ENCODE measurements at regions not wholly inside any gene's neighbourhood (a gene's known extent, or its start where the extent isn't known, plus 50 kb on each side); places are given as distances from the start of the nearest gene placed in this dataset.
"Not testable (repeated sequence)": the region's sequence is repeated elsewhere in the genome, so short reads cannot be mapped to it uniquely, and the experiment has no call there.

DNA sequence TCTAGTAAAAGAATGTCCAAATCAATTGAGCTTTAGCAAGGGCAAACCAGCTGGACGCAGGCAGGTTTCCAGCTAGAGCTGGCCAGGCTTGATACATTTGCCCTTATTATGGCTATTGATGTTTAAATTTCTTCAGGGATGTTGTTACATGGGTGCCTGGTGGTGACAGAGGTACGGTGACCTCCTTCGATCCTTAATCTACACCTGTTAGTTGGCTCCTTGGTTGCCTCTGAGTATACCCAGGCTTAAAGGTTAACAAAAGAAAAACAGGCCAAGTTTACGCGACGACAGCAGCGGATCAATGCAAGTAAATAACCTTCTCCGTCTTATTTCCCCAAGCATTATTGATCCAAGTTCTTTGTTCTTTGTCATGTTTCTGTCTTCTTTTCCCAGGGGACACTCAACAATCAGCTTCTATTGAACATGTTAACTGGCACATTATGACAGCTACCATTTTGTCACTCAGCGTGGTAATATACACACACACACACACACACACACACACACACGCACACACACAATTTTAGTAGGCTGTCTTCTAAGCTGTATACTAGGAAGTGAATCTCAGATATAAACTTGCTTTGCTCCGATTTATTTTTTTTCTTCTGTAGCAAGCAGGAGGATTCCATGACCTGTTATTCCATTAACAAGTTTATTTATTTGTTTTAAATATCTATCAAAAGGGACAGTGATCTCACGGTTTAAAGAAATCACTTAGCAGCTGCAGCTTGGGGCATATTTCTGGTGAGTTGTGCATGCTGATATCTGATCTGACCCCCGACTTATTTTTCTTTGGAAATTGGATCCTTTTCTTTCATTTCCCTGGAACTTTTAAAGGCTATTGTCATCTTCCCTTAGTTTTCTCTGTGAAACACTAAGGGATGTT is 844.7 kb downstream of the MCTP2 start:
- no peak for DNase-seq (ENCODE audit: low read depth)

DNA sequence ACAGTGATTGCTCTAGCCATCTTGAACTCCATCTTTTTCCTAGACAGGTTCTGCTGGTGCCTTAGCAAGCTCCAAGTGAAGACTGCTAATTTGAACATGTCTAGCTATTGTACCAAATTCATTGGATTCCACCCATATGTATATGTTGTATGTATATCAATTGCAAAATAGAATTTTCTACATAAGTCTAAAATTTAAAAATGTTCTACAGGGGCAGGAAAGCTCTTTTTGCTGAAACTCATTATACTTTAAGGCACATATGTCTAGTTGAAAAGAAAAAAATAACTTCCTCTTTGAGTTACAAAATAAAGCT is 845.3 kb downstream of the MCTP2 start:
- DNase-seq (ENCODE audit: low read depth), result no peak

DNA sequence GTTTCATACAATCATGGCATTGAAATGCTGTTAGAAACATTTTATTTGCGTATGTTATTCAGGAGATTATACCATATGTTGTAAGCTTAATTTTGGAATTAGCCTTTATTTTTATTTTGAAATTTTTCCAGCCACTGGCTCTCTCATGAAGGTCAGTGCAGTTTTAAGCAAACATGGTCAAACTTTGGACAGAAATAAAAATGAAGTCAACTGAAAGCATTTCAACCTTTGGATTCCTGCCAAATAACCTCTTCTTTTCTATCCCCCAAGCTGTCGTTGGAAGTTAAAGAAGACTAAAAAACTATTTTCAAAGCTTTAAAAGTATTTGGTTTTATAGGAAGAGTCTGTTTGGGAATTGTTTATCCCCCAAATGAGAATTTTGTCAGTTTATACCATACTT is 846.6 kb downstream of the MCTP2 start:
- DNase-seq (ENCODE audit: low read depth), result no peak

DNA sequence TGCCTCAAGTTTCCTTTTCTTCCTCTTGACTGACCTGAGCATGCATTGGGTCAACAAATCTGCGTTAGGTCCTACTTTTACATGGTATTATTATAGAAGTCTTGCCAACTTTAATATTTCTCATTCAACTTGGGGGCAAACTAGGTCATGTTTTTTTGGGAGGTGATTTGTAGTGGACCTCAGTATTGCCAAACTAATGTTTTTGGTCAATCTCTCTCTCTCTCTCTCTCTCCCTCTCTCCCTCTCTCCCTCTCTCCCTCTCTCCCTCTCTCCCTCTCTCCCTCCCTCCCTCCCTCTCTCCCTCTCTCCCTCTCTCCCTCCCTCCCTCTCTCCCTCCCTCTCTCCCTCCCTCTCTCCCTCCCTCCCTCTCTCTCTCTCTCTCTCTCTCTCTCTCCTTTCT is 848.9 kb downstream of the MCTP2 start:
- DNase-seq (ENCODE audit: low read depth), result not testable (repeated sequence)

DNA sequence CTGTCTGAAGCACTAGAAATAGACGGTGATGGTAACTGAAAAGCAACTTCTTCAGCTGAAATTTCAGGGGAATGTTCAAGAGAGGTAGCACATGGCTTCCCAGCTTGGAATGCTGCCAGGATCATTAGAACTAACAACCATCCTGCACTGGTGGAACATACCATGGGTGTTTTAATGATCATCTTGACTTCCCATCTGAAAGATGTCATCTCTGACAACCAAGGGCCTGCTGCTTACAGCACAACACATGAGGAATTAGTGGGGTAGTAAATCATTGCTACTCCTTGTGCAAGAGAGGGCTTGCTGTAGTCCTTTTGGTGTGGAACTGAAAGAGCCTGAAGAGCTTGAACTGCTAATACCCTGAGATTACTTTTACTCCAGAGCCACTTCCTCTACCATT is 853.7 kb downstream of the MCTP2 start:
- no peak for DNase-seq (ENCODE audit: low read depth)

DNA sequence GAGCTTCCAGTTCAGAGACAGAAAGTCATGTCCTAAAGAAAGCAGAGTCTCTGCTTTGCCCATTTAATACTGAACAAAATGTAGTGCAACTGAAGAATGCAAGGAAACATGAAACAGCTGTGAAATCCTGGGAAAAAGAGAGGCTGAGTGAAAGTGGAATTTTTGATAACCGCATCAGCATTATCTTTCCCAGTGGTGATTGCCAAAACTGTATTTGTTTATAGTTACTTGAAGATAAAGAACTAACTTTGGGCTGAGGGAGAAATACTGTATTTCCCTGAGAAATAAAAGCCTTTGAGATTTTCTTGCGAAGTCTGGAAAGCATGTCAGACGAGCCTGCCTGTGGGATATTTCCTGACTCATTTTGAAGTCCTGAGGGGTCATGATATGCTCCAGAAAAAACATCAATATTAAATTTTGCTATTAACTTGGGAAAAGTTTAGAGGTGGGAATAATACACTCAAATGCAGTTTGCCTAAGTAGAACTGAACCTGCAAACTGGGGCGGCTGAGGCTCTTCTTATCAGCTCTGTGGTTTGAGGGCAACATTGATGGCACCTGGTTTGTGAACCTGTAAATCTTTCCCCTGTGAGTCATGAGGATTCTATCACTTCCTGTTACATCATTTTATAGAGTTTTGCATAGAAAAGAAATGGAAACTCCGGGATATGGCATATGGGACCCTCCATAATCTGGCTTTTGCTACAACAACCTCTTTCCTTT is 855.3 kb downstream of the MCTP2 start:
- DNase-seq (ENCODE audit: low read depth), result no peak

DNA sequence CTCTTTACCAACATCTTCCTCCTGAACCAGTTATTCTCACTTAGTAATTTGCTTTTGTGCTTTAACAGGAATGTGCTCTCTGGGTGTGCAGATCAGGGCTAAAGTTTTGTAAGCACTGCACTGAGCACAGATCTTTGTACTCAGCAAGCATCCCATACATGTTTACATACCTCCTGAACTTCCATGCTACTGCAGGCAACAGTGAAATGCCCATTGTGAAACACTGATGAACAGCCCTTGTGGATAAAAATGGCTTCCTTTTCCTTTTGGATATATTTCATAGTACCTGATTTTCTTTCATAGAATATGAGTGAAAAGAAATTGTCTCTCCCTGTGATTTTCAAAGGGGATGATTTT is 855.9 kb downstream of the MCTP2 start:
- DNase-seq (ENCODE audit: low read depth), result no peak

DNA sequence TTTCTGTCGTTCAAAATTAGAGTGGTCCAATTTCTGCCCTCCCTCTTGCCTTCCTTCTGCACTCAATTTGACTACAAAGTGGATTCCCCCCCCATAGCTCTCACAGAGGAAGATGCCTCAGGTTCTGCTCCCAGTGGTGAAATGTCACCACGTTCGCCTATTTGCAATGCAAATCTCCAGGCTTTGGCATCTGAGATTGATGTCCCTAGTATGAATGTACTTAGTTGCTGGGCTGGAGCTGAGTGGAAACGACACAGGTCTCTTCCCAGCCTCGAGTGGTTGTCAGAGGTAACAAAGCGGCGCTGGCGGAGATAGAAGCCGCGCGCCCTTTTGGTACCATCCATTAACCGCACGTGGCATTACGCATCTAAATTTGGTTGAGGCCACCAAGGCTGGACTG is 860.1 kb downstream of the MCTP2 start:
- no peak for DNase-seq (ENCODE audit: low read depth)

DNA sequence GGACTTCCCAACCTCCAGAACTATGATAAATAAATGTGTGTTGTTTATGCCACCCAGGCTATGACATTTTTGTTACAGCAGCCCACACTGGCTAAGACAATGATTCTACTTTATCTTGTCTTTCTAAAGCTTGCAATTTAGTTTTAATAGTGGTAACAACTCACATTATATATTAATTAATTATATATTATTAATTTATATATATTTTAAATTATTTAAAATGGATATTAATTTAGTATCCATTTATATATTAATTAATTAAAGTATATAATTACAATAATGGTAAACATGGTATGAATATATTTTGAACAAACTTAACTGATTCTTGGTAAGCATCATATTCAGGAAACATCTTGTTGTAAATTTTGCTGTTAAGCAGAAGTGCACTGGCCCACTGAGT is 863.9 kb downstream of the MCTP2 start:
- DNase-seq (ENCODE audit: low read depth), result no peak

DNA sequence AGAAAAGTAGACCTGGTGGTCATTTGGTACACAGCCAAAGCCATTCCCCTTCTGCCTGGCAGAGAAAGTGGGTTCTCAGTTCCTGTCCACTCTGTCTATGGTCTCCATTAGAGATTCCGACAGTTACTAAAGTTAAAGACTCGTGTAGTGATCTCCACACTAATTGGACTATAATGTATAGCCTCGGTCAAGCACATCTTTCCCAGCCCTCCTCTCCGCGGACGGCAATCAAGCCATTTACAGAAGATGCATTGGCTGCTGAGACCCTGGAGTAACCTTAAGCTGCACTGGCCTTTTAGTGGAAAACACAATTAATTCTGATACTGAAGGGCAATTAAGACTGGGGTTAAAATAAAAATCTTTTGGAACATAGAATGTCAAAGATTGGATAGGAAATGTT is 865.3 kb downstream of the MCTP2 start:
- DNase-seq (ENCODE audit: low read depth), result no peak

DNA sequence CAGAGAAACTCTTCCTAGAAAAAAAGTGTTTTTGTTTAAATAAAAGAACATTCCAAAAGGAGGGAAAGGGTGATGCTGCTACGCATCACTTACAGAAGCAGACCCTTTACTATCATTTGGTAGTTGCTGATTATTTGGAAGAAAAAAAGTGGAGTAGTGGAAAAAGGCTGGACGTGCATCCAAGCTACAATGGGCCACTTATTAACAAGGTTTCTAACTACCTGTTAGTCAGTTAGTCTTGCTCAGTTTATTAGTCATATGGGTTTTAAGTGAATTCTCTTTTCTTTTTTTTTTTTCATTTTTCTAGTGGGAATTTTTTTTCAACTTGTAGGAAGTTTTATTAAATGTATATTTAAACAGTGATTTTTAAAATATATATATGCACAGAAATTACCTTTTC is 866.0 kb downstream of the MCTP2 start:
- no peak for DNase-seq (ENCODE audit: low read depth)

DNA sequence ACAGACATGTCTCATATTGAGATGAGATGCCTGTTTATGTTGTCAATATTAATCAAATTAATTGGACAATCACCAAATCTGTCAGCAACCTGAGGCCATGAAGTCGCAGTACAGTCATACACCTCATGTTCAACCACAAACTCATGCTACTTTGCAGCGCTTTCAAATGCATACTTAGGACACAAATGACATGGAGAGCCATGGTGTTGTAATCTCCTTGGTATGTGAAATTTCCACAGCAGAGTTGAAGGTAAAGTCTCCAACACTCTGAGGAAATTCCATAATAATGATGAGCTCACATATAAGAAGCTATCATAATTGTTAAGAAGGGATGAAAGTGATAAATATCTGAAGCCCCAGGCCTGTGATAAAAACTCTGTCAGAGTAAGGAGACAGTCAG is 873.9 kb downstream of the MCTP2 start:
- DNase-seq (ENCODE audit: low read depth), result no peak

DNA sequence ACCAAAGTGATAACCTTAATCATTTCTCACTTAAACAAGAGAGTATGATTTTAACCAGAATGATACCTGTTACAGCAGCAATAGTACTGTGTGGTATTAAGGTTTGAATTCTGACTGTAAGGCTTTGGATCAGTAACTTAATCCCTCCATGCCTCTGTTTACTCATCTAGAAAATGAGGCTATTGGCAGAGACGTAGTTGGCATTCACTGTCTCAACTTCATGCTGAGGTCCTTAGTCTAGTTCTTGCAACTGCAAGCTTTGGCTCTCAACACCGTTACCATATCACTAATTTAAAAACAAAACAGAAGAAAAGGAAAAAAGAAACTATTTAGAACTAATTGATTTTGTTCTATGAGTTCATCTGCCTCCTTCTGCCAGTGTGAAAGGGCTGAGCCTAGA is 875.4 kb downstream of the MCTP2 start:
- no peak for DNase-seq (ENCODE audit: low read depth)

DNA sequence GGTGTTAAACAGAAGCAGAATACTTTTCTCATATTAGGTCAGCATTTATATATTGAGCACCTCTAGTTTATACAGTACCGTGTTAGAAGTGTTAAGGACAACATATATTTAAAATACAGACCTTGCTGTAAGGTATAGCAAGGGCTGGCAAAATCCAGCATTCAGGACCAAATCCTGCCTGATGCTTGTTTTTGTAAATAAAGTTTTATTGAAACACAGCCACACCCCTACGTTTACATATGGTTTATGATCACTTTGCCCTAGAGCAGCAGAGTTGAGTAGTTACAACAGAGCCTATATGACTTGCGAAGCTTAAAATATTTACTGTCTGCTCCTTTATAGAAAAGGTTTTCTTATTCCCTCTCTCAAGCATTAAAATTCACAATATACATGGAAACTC is 877.3 kb downstream of the MCTP2 start:
- DNase-seq (ENCODE audit: low read depth), result no peak

DNA sequence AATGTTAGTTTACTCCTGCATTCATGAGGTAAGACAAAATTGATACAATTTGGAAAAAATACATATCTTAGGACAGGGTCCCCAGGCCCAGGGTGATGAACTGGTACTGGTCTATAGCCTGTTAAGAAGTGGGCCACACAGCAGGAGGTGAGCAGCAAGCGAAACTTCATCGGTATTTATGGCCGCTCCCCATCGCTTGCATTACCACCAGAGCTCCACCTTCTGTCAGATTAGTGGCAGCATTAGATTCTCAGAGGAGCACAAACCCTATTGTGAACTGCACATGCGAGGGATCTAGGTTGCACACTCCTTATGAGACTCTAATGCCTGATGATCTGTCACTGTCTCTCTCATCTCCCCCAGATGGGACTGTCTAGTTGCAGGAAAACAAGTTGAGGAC is 880.6 kb downstream of the MCTP2 start:
- DNase-seq (ENCODE audit: low read depth), result no peak

DNA sequence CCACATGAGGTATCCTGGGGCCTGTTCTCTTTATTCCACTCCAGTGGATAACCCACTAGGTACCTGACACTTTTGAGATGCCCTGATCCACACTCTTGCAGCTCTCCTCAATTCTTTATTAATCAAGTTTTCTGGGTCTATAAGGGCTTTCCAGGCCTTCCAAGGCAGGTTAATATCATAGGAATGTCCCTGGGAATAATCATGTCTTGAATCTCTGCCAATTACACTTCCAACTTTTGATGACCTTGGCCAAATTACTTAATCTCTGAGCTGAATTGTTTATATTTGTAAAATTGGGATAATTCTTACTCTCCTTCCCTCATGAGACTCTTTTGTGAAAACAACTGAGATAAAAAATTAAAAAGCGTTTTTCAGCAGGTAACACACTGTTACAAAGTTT is 881.7 kb downstream of the MCTP2 start:
- DNase-seq (ENCODE audit: low read depth), result no peak

DNA sequence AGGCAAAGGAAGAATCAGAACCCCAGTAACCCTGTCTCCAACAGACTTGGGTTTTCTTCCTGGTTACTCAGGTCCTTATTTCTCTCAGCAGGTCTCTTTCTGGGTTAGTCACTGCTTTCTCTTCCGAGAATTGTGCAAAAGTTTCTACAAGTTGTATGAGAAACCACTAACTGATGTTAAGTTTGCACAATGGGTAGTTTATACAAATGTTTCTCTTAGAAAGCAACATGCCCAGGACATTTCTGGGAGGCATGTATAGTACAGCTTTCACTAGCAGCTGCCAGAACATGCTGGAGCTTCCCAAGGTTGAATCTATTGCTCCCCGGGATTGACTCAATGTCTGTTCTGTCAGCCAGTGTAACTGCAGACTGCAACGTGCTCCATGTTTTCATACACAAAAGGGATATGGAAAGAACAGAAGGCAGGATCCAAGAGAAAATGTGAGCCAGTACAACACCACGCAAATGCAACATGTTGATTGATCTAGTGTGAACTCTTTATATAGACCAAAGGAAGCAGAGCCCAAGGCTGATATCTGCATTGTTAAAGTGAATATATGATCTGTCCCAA is 887.8 kb downstream of the MCTP2 start:
- DNase-seq (ENCODE audit: low read depth), result no peak

DNA sequence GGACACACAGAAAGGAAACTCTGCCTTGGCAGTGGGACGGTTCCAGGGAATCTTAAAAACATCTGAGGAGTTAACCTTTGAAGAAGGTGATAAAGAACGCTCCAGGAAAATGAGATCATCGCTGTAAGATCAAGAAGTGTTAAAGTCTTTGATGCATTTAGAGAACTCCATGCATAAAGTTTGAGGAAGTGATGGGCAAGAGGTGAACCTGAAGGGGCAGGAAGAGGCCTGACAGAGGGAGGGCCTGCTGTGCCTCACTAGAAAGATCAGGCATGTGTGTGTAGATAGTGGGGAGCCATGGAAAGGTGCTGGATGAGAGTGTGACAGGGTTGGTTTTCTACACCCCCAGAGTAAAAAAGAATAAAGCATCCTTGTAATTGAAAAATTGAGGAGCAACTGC is 889.2 kb downstream of the MCTP2 start:
- DNase-seq (ENCODE audit: low read depth), result no peak

DNA sequence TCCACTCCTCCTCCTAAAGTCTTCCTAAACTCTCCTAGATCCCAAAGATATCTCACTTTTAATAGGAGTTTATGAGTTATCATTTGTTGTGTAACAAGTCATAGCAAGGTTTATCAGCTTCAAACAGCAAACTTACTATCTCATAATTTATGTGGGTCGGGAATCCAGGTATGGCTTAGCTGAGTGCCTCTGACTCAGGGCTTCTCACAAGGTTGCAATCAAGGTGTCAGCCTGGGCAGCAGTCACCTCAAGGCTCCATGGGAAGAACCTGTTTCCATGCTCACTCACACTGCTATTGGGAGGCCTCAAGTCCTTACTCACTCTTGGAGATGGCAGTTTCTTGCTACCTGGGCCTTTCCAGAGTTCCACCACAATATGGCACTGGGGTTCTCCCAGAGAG is 889.8 kb downstream of the MCTP2 start:
- no peak for DNase-seq (ENCODE audit: low read depth)

DNA sequence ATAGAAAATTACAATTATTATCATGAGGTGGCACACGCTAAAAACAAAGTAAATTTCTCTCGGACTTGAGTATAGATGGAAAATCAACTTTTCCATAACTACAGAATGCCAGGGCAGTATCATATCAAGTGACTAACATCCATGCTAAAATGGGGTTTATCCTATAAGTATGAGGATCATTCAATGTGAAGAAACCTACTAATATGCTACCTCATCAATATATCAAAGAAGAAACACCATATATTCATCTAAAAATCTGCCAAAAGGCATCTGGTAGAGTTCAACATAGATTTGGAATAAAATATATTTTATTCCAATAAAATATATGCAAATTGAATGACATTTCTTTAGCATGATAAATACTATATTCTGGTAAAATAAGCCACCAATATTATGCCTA is 894.4 kb downstream of the MCTP2 start:
- DNase-seq (ENCODE audit: low read depth), result no peak

DNA sequence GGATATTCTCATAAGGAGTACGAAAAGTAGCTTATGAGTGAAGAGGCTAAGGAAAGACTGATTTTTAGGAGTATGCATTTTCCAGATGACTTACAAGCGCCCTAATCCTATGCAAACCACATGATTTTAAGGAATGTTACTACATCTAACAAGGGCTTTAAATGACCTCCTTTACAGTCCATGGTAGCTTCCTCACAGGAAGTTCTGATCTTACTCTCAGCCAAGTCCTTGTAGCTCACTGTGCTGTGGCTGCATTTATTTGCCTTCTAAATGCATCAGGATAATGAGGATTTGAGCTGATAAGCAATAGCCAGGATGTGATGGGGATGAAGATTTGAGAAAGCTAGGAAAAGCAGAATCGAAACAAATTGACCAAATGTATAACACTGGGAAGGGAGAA is 896.0 kb downstream of the MCTP2 start:
- no peak for DNase-seq (ENCODE audit: low read depth)

DNA sequence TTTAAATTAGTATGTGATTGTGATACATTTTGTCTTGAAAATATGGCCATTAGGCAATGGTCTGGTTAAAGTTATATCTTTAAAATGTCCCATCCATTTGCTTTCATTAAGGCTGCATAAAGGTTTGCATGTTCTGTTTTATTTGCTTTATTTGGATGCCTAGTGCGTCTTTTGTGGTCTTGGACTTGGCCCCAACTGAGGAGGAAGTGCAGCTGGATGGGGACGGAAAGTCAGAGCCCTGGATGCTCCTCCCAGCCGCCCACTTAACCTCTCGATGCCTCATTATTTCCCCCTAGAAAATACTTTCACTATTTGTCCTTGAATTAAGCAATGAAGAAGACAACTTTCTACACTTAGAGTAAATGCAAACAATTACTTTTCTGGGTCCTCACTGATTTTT is 898.2 kb downstream of the MCTP2 start:
- DNase-seq (ENCODE audit: low read depth), result no peak

DNA sequence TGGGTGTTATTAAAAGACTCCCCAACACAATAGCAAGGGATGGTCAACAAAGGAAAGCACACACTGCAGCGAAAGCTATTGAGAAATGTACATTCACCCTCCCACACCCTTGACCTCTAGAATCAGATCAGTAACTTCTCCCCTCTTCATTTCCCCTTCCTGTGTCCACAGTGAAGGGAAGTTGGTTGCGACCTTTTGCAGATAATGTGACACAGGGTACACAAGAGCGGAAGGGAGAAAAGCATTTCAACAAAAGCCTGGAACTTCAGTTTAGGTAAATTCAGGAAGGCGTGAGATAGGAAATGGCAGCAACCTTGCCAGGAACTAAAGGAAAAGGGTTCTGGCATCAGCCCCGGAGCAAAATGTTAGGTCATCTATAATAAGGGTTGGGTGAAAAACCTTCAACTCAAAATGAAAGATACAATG is 899.8 kb downstream of the MCTP2 start:
- no peak for DNase-seq (ENCODE audit: low read depth)

DNA sequence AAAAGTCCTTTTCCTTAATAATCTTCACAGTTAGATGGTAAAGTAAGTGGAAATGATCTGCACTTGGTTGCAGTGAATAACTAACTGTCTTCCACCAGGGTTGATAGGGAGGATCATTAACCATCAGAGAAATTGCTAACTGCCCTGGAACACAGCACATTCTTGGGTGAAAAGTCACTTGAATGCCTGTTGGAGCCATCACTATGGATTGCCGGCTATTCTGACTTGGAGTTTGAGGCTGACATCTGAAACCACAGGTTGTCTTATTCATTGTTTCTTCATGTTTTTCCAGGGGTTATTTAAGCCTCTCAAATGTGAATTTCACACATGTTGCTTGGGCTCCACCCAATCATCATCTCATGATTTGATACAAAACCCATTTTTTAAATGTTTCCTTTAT is 901.4 kb downstream of the MCTP2 start:
- no peak for DNase-seq (ENCODE audit: low read depth)

Measured in T follicular helper cell (primary cell).